ENCODE measurements at regions not wholly inside any gene's neighbourhood (a gene's known extent, or its start where the extent isn't known, plus 50 kb on each side); places are given as distances from the start of the nearest gene placed in this dataset.

- DNase-seq = no peak
Observed at GRCh38 chr3:28907616-28908015, 373.3 kb upstream of the RBMS3 start.

DNA sequence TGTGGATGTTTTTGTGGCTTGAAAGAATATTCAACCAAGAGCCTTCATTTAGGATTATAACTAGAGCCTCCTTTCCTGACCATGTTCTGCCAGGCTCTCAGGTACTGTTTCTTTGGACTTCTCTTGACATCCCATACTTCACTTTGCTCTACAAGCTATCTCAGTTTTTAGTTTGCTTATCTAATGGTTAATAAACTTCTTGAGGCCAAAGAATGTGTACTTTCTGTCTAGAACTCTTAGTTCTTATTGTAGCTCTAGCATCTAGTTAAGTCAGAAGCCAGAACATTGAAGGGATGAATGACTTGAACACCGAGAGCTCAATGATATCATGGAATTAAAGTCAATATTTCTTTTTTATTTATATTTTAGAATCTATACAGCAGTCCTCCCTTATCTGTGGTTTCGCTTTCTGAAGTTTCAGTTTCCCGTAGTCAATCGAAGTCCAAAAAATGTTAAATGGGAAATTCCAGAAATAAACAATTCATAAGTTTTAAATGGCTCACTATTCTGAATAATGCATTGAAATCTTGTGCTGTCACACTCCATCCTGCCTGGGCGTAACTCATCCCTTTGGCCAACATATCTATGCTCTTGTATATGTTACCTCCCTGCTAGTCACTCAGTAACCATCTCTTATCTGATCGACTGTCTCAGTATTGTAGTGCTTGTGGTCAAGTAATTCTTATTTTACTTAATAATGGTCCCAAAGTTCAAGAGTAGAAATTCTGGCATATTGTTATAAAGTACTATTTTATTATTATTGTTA is 368.6 kb upstream of the RBMS3 start:
- DNase-seq = no peak

GRCh38 chr3:28915741-28916500 is 364.9 kb upstream of the RBMS3 start:
- DNase-seq = no peak

DNA sequence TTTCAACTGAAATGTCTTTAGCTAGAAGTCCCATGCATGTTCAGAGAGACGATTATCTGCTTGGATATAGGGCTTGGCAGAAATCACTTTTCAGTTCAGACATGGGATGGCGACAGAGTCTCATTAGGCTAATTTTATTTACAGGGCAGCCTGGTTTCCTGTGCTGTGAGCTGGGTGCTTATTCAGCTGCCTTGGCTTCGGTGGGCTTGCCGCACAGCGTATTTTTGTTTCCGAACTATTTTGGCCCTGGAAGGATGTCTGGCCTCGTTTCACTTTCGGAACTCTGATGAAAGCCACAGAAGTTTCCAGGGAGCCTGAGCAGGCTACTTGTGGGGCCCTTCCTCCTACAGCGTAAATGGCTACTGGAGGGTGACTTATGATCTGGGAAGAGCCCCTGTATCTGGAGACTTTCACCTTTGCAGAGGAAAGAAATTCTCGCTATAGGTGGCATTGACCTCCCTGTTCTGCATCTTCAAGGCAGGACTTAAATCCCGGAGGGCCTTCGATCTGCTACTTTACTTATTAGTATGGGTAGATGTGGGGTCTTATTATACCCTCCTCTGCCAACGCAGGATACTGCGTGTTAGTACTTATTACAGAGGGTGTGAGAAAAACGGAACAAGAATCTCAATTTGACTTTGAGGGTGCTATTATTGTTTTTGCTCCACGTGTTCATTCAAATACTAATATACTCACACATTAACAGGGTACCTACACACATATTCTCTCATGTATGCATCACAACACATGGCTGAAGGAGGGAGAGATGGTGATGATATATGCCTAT is 364.0 kb upstream of the RBMS3 start:
- no peak for DNase-seq

DNA sequence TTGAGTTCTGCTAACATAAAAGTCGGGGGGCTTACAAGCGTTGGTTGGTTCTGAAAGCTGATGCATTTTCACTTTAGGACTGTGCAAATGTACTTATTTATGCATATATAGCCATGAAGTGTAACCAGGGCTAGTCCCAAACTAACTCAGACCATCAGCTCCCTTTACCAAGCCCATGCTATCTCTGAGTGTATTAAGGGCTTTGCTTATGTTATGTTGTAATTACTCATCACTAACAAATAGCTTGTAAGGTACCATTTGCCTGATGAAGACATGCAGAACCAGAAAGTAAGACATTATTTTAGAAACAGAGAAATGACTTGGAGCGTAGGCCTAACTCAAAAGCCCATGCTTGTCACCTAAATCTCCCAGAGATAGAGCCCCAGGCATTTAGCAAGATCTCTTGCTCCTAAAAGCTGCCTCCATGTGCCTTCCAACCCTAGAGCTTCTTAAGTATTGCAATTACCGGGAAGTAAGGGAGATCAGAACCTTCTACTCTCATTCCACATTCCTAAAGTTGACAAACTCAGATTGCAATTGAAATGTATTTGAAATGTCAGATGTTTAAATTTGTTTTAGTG is 362.9 kb upstream of the RBMS3 start:
- DNase-seq = no peak

GRCh38 chr3:28922376-28922775 is 358.5 kb upstream of the RBMS3 start:
- no peak for DNase-seq

DNA sequence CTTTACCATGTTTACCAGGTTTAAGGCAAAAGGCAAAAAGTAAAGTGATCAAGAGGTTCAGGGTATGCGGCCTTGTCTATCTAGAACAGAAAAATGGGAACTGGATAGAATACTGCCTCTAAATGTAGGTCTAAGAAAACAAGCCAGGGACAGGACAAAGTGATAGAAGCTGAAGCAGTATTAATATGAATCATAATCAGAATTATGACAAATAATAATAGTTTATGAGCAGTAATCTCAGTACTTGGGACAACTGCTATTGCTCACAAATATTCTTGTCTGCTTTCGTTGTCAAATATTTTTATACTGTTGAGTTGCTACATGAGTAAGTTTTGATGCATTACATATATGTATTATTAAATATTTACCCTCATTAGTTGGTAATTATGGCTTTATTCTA is 356.9 kb upstream of the RBMS3 start:
- no peak for DNase-seq

DNA sequence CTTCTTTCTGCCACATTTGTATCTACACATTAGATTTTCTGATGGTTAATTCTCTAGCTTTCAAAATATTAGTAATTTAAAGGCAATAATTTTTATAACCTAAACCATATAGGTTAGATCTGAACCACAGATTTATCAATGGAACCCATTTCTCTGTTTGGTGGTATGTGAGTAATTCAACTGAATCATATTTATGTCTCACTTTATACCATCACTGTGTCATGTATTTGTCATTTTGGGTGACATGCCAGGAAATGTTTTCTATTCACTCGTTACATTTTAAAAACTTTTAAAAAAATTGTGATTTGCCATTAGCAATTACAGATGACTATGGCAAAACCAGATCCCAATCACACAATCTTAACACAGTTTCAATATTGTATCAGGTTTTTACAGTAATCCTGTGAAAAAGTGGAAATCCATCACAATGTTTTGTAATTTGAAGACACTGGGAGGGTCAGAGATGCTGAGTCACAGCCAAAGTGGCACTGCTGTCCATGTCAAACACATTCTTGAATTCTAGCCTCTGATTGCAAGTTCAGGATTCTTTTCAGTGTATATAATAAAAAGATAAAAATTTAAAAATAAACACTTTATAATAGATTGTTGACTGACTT is 356.0 kb upstream of the RBMS3 start:
- no peak for DNase-seq

DNA sequence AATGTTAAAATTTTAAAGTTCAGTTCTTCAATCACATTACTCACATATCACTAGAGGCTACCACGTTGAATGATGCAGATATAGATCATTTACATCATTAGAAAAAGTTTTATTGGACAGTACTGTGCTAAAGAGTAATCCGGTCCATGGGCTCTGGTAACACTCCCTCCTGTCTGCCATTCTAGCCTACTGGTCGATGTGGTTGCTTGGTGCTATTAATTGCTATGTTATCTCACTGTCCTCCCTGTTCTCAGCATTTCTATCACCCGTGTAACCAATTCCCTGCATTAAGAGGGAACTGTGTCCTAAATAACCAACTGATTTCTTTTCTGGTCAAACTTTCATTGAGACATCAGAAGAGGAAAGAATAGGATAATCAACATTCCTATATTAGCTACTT is 347.5 kb upstream of the RBMS3 start:
- no peak for DNase-seq

GRCh38 chr3:28934126-28934813 is 346.6 kb upstream of the RBMS3 start:
- DNase-seq = no peak

DNA sequence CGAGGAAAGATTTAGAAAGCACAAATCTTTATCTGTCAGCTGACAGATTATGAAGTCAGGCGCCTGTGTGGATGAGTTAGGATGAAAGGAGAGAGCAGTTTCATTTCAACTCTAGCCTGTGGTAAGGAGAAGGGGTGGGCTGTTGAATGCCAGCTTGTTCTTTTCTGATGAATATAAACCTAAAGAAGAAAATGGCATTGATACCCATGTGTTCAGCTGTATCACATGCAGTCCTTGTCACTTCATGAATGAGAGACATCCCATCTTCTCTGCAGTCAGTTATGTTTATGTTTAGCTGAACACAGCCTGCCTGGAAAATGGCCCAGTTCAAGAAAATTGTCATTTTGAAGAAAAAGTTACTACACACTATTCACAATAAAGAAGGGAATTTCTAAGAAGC is 345.7 kb upstream of the RBMS3 start:
- DNase-seq = no peak

GRCh38 chr3:28936154-28936553 is 344.7 kb upstream of the RBMS3 start:
- no peak for DNase-seq

- no peak for DNase-seq
Observed at GRCh38 chr3:28940530-28940929, 340.3 kb upstream of the RBMS3 start.

- DNase-seq = no peak
Observed at GRCh38 chr3:28940994-28941393, 339.9 kb upstream of the RBMS3 start.

DNA sequence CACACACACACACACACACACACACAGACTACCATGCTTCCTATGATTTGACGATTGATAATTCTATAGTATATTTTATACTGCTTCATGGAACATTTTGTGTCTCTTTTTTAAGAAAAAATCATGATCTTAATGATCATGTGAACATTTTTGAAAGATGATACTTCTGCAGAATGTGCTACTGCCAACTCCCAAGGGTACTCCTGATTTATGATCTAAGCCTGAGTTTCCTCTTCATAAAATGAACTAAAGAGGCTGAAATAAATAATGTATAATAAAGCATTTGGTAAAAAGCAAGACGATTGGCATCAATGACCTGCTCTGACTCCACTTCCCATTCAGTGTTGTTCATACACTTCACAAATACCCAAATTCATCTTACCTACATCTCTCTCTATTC is 333.8 kb upstream of the RBMS3 start:
- no peak for DNase-seq

- DNase-seq = no peak
Observed at GRCh38 chr3:28947751-28948150, 333.1 kb upstream of the RBMS3 start.

DNA sequence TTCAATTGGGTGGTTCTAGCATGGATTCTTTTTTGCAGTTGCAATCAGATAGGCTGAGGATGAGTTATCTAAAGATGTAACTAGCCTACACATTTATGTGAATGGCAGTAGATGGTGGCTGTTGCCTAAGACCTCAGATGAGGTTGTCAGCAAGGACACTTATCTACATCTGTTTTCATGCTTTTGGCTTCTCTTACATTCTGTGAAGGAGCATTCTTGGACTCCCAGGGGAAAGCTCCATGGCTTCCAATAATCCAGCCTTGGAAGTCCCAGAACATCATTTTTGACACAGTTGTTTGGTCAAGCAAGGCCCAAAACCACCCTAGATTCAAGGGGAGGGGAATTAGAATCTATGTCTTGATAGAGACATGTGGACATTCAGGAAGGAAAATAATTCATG is 332.2 kb upstream of the RBMS3 start:
- DNase-seq = no peak

GRCh38 chr3:28949580-28949979 is 331.3 kb upstream of the RBMS3 start:
- no peak for DNase-seq

DNA sequence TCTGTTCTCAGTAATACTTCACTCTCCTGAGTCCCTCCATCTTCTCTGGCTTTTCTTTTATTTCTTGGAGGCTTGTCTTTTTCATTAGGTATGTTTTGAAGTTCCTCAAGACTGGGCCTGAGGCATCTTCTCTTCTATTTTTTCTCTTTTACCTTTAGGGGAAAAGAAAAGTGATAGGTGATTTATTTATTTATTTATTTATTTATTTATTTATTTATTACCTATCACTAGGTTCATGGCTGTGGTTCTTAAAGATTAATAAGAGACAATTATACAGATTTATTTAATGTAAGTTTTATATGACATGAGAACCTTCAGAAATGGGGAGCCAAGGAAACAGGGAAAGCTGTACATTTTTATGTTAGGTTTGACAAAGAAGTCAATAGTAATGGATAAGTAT is 330.3 kb upstream of the RBMS3 start:
- no peak for DNase-seq

DNA sequence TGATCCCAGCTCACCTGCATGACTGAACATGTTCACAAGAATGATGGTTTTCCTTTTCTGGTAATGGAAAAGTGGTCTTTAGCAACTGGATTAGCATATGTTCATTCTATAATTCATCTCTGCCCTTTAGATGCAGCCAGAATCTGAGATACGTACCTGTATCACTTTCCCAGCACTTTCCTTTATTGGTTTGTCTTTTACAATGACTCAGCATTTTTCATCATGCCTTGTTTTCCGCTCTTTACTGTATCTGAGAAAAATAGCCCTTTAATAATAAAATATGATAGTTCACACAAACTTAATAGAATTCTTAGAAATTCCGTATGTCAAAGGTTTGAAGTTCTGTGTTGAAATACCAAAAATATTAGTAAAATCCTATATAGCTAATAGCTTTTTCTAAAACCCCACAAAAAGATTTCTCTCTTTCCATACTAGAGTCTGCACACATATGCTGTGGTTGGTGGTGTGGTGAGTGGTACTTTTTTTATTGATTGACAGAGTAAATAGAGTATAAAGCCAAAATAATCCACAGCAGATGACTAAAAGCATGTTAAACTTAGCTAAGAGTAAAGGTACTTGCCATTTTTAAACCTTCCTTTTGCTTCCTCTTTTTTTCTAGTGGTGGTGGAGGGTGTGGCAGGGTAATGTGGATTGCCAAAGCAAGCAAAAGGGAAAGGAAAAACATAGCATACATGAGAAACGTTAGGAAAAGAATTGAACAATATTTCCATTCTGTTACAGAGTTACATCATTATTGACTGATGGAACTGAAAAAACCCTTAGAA is 328.9 kb upstream of the RBMS3 start:
- DNase-seq = no peak

DNA sequence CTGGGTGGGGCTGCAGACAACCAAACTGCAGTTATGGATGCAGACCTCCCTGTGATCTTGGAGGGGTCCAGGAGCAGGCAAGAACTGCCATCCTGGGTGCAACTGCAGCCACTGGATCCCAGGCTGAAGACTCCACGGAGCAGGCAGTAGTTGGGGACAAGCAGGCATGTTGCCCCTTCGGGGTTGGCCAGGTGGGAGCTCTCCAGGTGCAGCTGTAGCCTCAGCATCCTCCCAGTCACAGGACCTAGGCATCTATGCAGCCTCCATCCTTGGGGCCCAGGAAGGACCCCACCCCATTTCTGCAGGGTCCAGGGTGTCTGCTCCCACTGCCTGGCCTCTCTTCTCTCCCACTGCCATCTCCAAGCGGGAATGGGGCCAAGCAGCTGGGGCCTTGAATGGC is 322.2 kb upstream of the RBMS3 start:
- no peak for DNase-seq

- DNase-seq = no peak
Observed at GRCh38 chr3:28971156-28971555, 309.7 kb upstream of the RBMS3 start.

Data from DMS 273 treated with DMSO at 0.1 percent for 48 hours (cell line).